H1 (cell line): ENCODE measurements at regions not wholly inside any gene's neighbourhood (a gene's known extent, or its start where the extent isn't known, plus 50 kb on each side); places are given as distances from the start of the nearest gene placed in this dataset.

Experiments
- CTCF ChIA-PET: fragments of 300-600 bp; sonication (Branson Sonifier 250); formaldehyde crosslinking; loops from one replicate; lab custom pipeline; 2021; ENCODE audit not compliant: partially characterized antibody; lab: Charles Lee
- POLR2A ChIA-PET: fragments of 300-600 bp; sonication (Branson Sonifier 250); formaldehyde crosslinking; loops from one replicate; lab custom pipeline; 2021; ENCODE audit warnings: inconsistent platforms; ENCODE audit not compliant: partially characterized antibody; lab: Charles Lee
- DNase-seq, 2 experiments: peaks; one replicate each; pipeline versions ENCODE4 v3.0.0 to v3.0.0-alpha.2; 2010 to 2022; ENCODE audit warnings: low spot score in 2 of 2, low read depth in 1 of 2, mixed read lengths in 1 of 2
- FAIRE-seq: peaks from 2 replicates; lab custom pipeline; 2011; peaks lifted over from hg19 to GRCh38; lab: Jason Lieb, UNC
- H2AFZ ChIP-seq: 2 replicates; pipeline ENCODE4 v1.8.1; 2012; ENCODE audit warnings: low read length, inconsistent platforms
- H2AK5ac ChIP-seq: 2 replicates; pipeline ENCODE4 v1.6.1; 2013; ENCODE audit warnings: low read depth, low read length
- H2BK120ac ChIP-seq: replicated peaks from 2 replicates; pipeline ENCODE3; 2013; ENCODE audit warnings: low read depth, low read length, inconsistent platforms
- H2BK12ac ChIP-seq: 2 replicates; pipeline ENCODE4 v1.6.1; 2013; ENCODE audit warnings: low read depth, low read length
- H2BK15ac ChIP-seq: 2 replicates; pipeline ENCODE4 v1.6.1; 2013; ENCODE audit warnings: low read length
- H2BK20ac ChIP-seq: 2 replicates; pipeline ENCODE4 v1.6.1; 2013; ENCODE audit warnings: low read length
- H2BK5ac ChIP-seq: 2 replicates; pipeline ENCODE4 v1.6.1; 2013; ENCODE audit warnings: low read depth, low read length
- H3K14ac ChIP-seq: 2 replicates; pipeline ENCODE4 v1.6.1; 2013; ENCODE audit warnings: inconsistent platforms; ENCODE audit not compliant: insufficient read length
- H3K18ac ChIP-seq: 2 replicates; pipeline ENCODE4 v1.6.1; 2013; ENCODE audit warnings: low read length; ENCODE audit errors: extremely low read depth
- H3K23ac ChIP-seq: 2 replicates; pipeline ENCODE4 v1.6.1; 2013; ENCODE audit warnings: inconsistent platforms; ENCODE audit not compliant: insufficient read length
- H3K23me2 ChIP-seq: 2 replicates; pipeline ENCODE4 v1.6.1; 2013; ENCODE audit warnings: low read depth, low read length
- H3K27ac ChIP-seq: 2 replicates; pipeline ENCODE4 v1.6.1; 2011; ENCODE audit warnings: low read depth, low read length, inconsistent platforms
- H3K27me3 ChIP-seq, 4 experiments: replicated peaks in 1 of 4; 1 replicate in 1 of 4; 2 replicates in 3 of 4; pipeline versions ENCODE4 v1.6.1 to v1.8.1; 2011 to 2013; ENCODE audit warnings: low read length in 3 of 4, mild to moderate bottlenecking in 3 of 4, inconsistent platforms in 2 of 4, mixed read lengths in 2 of 4, moderate library complexity in 1 of 4; ENCODE audit not compliant: control insufficient read depth in 3 of 4, insufficient read depth in 3 of 4; ENCODE audit errors: extremely low read depth in 1 of 4
- H3K36me3 ChIP-seq, 4 experiments: 2 replicates each; pipeline versions ENCODE4 v1.6.1 to v1.8.1; 2011 to 2013; ENCODE audit warnings: mild to moderate bottlenecking in 4 of 4, low read length in 3 of 4, moderate library complexity in 2 of 4, control low read depth in 1 of 4, inconsistent platforms in 1 of 4; ENCODE audit not compliant: insufficient read depth in 4 of 4, control insufficient read depth in 2 of 4
- H3K4ac ChIP-seq: replicated peaks from 2 replicates; pipeline ENCODE3; 2013; ENCODE audit warnings: low read length, low read depth, mixed read lengths, inconsistent platforms; ENCODE audit not compliant: insufficient read length
- H3K4me1 ChIP-seq, 4 experiments: replicated peaks in 1 of 4; 1 replicate in 1 of 4; 2 replicates in 3 of 4; pipeline versions ENCODE4 v1.6.1 to v1.8.1; 2011 to 2013; ENCODE audit warnings: low read length in 3 of 4, inconsistent platforms in 2 of 4, mixed read lengths in 1 of 4; ENCODE audit not compliant: insufficient read depth in 4 of 4, control insufficient read depth in 3 of 4
- H3K4me2 ChIP-seq, 2 experiments: 2 replicates each; pipeline versions ENCODE4 v1.6.1 to v1.8.1; 2011 to 2013; ENCODE audit warnings: low read depth in 2 of 2, low read length in 2 of 2, control low read depth in 1 of 2, inconsistent platforms in 1 of 2, mild to moderate bottlenecking in 1 of 2; ENCODE audit not compliant: insufficient read depth in 1 of 2
- H3K4me3 ChIP-seq, 4 experiments: fragments of 200-600, 300-600 bp in 1 of 4; sonication (generic), shearing (Covaris generic), sonication (Bioruptor Twin) in 1 of 4; 2 replicates each; pipeline versions ENCODE4 v1.5.1 to v1.8.1; 2011 to 2016; ENCODE audit warnings: low read length in 4 of 4, low read depth in 3 of 4, control low read depth in 2 of 4, inconsistent platforms in 2 of 4, mild to moderate bottlenecking in 2 of 4, mixed read lengths in 1 of 4, moderate library complexity in 1 of 4; ENCODE audit not compliant: insufficient read depth in 2 of 4; ENCODE audit errors: extremely low read depth in 1 of 4
- H3K56ac ChIP-seq: replicated peaks from 2 replicates; pipeline ENCODE3; 2013; ENCODE audit warnings: low read depth, mild to moderate bottlenecking, mixed read lengths, low read length, inconsistent platforms; ENCODE audit not compliant: insufficient read length
- H3K79me1 ChIP-seq: 2 replicates; pipeline ENCODE4 v1.6.1; 2013; ENCODE audit warnings: low read depth, low read length, control low read depth
- H3K79me2 ChIP-seq, 2 experiments: 2 replicates each; pipeline versions ENCODE4 v1.6.1 to v1.8.1; 2012 to 2013; ENCODE audit warnings: low read length in 2 of 2, mild to moderate bottlenecking in 2 of 2, inconsistent platforms in 1 of 2; ENCODE audit not compliant: insufficient read depth in 2 of 2, control insufficient read depth in 1 of 2
- H3K9ac ChIP-seq, 4 experiments: replicated peaks in 1 of 4; 1 replicate in 1 of 4; 2 replicates in 3 of 4; pipeline versions ENCODE4 v1.6.1 to v1.8.1; 2011 to 2013; ENCODE audit warnings: low read depth in 3 of 4, low read length in 3 of 4, control low read depth in 2 of 4, mild to moderate bottlenecking in 2 of 4, moderate library complexity in 2 of 4, inconsistent platforms in 1 of 4; ENCODE audit errors: extremely low read depth in 1 of 4
- H3K9me3 ChIP-seq, 2 experiments: 2 replicates each; pipeline versions ENCODE4 v1.6.1 to v1.8.1; 2012 to 2013; ENCODE audit warnings: mild to moderate bottlenecking in 2 of 2, moderate library complexity in 2 of 2, control low read depth in 1 of 2, inconsistent platforms in 1 of 2, low read depth in 1 of 2, low read length in 1 of 2, mixed read lengths in 1 of 2; ENCODE audit not compliant: insufficient read depth in 2 of 2
- H4K20me1 ChIP-seq, 2 experiments: replicated peaks in 1 of 2; 2 replicates each; pipeline versions ENCODE3 to v1.8.1; 2011 to 2013; ENCODE audit warnings: inconsistent platforms in 2 of 2, low read length in 2 of 2, mild to moderate bottlenecking in 1 of 2; ENCODE audit not compliant: insufficient read depth in 2 of 2, control insufficient read depth in 1 of 2
- H4K5ac ChIP-seq: 2 replicates; pipeline ENCODE4 v1.6.1; 2013; ENCODE audit warnings: low read length, low read depth, mixed read lengths, inconsistent platforms; ENCODE audit not compliant: insufficient read length
- H4K8ac ChIP-seq: 2 replicates; pipeline ENCODE4 v1.8.0; 2013; ENCODE audit warnings: mild to moderate bottlenecking, moderate library complexity, low read length, inconsistent platforms; ENCODE audit not compliant: insufficient read depth; ENCODE audit errors: extremely low read depth
- H4K91ac ChIP-seq: replicated peaks from 2 replicates; pipeline ENCODE3; 2013; ENCODE audit warnings: low read length, mixed read lengths, inconsistent platforms; ENCODE audit not compliant: insufficient read length
- WGBS, 2 experiments: shearing (Covaris generic) in 1 of 2; methylation state at CpG; one replicate each; pipeline versions ENCODE4 v1.1.6 to v1.1.7; 2013 to 2015; ENCODE audit warnings: low lambda C conversion rate in 2 of 2, mixed read lengths in 2 of 2, inconsistent platforms in 1 of 2, low coverage in 1 of 2, missing lambda C conversion rate in 1 of 2; ENCODE audit not compliant: insufficient replicate concordance in 2 of 2, insufficient coverage in 1 of 2, insufficient read length in 1 of 2; ENCODE audit errors: extremely low coverage in 1 of 2, missing lambda C conversion rate in 1 of 2; 5-methylcytosine and 5-hydroxymethylcytosine counted together
- TF ChIP-seq, protein P1 (sequence below): IDR thresholded peaks from 2 replicates; pipeline ENCODE4 v1.6.1; 2012; ENCODE audit warnings: low read length, inconsistent platforms

- Histone ChIP-seq H3K4me2 (no peak overlapping the region), H2BK5ac (no peak overlapping the region), H4K20me1 (no peaks in the 10 kb centered on the region), H3K9me3 (no peaks in the 10 kb centered on the region), H4K5ac (no peak overlapping the region), H3K18ac (no peak overlapping the region), H3K4me1 (no peaks in the 10 kb centered on the region), H2BK20ac (no peak overlapping the region), H3K23ac (no peak overlapping the region), H3K27me3 (no peaks in the 10 kb centered on the region), H3K79me1 (no peaks in the 10 kb centered on the region), H4K91ac (no peak overlapping the region), H2BK12ac (no peak overlapping the region; the same call in 1 of the 2 replicates), H2AFZ (0 out of 2 replicates have a peak overlapping the region, but pooled peaks have one; percentile 29), H2BK15ac (no peak overlapping the region), H3K23me2 (no peaks in the 10 kb centered on the region), H4K8ac (no peak overlapping the region; the same call in 1 of the 2 replicates), H2BK120ac (no peak overlapping the region), H3K27ac (no peak overlapping the region), H3K4me3 (no peak overlapping the region), H3K14ac (no peak overlapping the region), H3K36me3 (no peaks in the 10 kb centered on the region), H3K79me2 (no peaks in the 10 kb centered on the region), H3K56ac (no peak overlapping the region), H3K9ac (no peak overlapping the region), H2AK5ac (no peak overlapping the region), H3K4ac (no peak overlapping the region)
- TF ChIP-seq, protein P1, sequence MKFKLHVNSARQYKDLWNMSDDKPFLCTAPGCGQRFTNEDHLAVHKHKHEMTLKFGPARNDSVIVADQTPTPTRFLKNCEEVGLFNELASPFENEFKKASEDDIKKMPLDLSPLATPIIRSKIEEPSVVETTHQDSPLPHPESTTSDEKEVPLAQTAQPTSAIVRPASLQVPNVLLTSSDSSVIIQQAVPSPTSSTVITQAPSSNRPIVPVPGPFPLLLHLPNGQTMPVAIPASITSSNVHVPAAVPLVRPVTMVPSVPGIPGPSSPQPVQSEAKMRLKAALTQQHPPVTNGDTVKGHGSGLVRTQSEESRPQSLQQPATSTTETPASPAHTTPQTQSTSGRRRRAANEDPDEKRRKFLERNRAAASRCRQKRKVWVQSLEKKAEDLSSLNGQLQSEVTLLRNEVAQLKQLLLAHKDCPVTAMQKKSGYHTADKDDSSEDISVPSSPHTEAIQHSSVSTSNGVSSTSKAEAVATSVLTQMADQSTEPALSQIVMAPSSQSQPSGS: no peak
- ChIA-PET POLR2A (no interaction called here), CTCF (interaction anchor here (1.1 to 1.2 kb wide), 2 partner anchors 8 to 94 kb away, joined by 3 read pairs; no protein-coding TSS in a partner anchor)
- FAIRE-seq: no peak
- DNase-seq: no peak
- WGBS, 2 experiments: 85% methylated on average over 5 of the region's 5 CpGs; no CpG with 5 or more reads in 1 of the 2 experiments
Observed at GRCh38 chr2:204360218-204361007, 184.9 kb upstream of the PARD3B start.
